AG04450 (cell line): ENCODE measurements at regions not wholly inside any gene's neighbourhood (a gene's known extent, or its start where the extent isn't known, plus 50 kb on each side); places are given as distances from the start of the nearest gene placed in this dataset.

ENCODE experiments used
- CTCF ChIA-PET: fragments of 300-600, 350-600 bp; formaldehyde crosslinking; extraction: SDS; loops from one replicate; lab custom pipeline; 2022; ENCODE audit warnings: antibody characterized with exemption, inconsistent platforms; lab: Charles Lee
- POLR2A ChIA-PET: fragments of 350-600 bp; formaldehyde crosslinking; extraction: SDS; loops from one replicate; lab custom pipeline; 2021; ENCODE audit warnings: antibody characterized with exemption, inconsistent platforms; lab: Yijun Ruan, JAX
- DNase-seq: peaks from one replicate; pipeline ENCODE4 v3.0.0-alpha.2; 2011; ENCODE audit warnings: low read depth, low spot score
- H3K27ac ChIP-seq: one replicate; pipeline ENCODE4 v1.5.1; 2012; ENCODE audit warnings: low read depth, low read length, control low read depth
- H3K27me3 ChIP-seq: one replicate; pipeline ENCODE4 v1.6.0; 2012; ENCODE audit warnings: low read length; ENCODE audit not compliant: control insufficient read depth, insufficient read depth
- H3K4me3 ChIP-seq: 2 replicates; pipeline ENCODE4 v1.5.1; 2011; ENCODE audit warnings: mild to moderate bottlenecking, low read depth, low read length, control low read depth
- H3K9me3 ChIP-seq: 2 replicates; pipeline ENCODE4 v1.5.1; 2012; ENCODE audit warnings: low read length; ENCODE audit not compliant: control insufficient read depth, insufficient read depth
- TF ChIP-seq, protein P1 (sequence below): IDR thresholded peaks from 2 replicates; pipeline ENCODE4 v1.5.1; 2011; ENCODE audit warnings: low read depth, low read length, control low read depth, inconsistent platforms

DNA sequence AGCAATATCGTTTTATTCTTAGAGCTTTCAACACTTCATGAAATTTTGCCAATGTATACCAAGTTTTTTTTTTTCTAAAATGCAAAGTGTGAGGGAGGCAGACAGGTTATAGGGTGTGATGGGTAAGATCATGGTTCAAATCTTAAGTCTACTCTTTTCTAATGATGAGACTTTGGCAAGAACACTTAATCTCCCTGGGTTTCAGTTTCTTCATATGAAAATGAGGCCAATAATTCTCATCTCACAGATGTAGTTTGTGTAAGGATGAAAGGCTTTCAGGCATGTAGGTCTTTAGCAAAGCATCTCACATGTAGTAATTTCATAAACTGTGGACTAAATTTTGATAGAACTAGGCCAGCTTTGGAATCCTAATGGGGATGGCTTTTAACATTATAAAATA, 457.1 kb downstream of the QKI start:
- no peak for DNase-seq
- Histone ChIP-seq H3K27me3 (no peaks in the 10 kb centered on the region), H3K9me3 (no peaks in the 10 kb centered on the region; the same call in 1 of the 2 replicates), H3K4me3 (no peak overlapping the region), H3K27ac (no peak overlapping the region)
- CTCF ChIA-PET: no interaction called here
- TF ChIP-seq, protein P1, sequence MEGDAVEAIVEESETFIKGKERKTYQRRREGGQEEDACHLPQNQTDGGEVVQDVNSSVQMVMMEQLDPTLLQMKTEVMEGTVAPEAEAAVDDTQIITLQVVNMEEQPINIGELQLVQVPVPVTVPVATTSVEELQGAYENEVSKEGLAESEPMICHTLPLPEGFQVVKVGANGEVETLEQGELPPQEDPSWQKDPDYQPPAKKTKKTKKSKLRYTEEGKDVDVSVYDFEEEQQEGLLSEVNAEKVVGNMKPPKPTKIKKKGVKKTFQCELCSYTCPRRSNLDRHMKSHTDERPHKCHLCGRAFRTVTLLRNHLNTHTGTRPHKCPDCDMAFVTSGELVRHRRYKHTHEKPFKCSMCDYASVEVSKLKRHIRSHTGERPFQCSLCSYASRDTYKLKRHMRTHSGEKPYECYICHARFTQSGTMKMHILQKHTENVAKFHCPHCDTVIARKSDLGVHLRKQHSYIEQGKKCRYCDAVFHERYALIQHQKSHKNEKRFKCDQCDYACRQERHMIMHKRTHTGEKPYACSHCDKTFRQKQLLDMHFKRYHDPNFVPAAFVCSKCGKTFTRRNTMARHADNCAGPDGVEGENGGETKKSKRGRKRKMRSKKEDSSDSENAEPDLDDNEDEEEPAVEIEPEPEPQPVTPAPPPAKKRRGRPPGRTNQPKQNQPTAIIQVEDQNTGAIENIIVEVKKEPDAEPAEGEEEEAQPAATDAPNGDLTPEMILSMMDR: no peak
- POLR2A ChIA-PET: no interaction called here

DNA sequence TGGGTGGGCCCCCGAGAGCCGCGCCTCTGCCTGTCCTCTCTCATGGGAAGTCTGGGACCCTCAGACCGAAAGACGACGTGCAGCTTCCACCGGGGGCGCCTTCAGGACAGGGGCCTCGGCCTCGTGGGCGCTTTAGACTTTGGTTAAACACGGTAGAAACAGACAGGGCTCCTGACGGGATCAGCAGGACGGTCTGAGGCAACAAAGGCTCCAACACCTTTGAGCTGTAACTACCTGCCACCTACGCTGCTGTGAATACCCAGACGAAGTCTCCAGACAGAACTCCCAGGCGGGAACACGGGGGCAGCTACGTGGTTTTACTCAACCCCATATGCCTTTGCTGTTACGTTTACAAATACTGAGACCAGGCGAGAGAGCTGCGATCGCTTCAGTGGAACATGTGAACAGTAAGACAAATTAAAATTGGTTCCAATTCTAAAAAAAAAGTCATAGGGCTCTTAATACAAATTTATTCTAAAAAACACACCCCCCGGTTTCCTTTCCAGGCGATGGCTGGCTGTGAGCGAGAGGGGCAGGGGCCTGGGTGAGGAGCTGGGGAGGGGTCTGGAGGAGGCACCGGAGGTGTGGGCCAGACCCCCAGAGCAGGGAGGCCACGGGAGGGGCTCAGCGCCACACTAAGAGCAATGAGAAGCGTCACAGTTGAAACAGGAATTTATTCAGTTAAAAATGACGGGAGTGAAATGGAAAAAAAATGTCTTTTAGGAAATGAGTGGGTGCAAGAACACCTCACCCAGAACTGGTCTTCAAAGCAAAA, 453.2 kb downstream of the QKI start:
- H3K27me3 ChIP-seq: no peaks in the 10 kb centered on the region
- no peak overlapping the region for H3K4me3 ChIP-seq
- H3K9me3 ChIP-seq: no peaks in the 10 kb centered on the region; the same call in 1 of the 2 replicates
- TF ChIP-seq, protein P1: no peak
- ChIA-PET POLR2A (interaction anchor here (0.6 kb wide), 1 partner anchor 30 kb away, joined by 3 read pairs; no protein-coding TSS in a partner anchor), CTCF (no interaction called here)
- no peak for DNase-seq
- no peak overlapping the region for H3K27ac ChIP-seq

DNA sequence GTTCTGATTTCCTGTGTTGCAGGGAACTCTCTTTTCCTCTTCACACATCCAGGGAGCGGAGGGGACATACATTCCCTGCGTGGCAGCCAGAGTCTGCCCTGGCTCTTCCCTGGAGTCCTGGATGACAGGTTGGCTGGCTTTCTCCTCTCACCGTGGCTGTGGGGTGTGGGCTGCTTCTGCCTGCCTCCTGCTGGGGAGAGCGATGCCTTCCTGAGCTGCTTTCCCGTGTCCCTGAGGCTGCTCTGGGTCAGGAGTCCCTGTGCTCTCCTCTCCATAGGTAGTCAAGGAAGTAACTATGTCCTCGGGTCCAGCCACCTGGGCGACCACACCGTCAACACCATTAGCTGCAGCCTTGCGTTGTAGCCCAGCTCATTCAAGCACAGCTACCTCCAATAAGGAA, 451.7 kb downstream of the QKI start:
- ChIA-PET POLR2A (interaction anchor here (0.6 kb wide), 1 partner anchor 38 kb away, joined by 9 read pairs; no protein-coding TSS in a partner anchor), CTCF (no interaction called here)
- H3K27me3 ChIP-seq: no peaks in the 10 kb centered on the region
- no peaks in the 10 kb centered on the region; the same call in 1 of the 2 replicates for H3K9me3 ChIP-seq
- H3K27ac ChIP-seq: no peak overlapping the region
- DNase-seq: no peak
- no peak overlapping the region for H3K4me3 ChIP-seq
- TF ChIP-seq, protein P1: no peak

DNA sequence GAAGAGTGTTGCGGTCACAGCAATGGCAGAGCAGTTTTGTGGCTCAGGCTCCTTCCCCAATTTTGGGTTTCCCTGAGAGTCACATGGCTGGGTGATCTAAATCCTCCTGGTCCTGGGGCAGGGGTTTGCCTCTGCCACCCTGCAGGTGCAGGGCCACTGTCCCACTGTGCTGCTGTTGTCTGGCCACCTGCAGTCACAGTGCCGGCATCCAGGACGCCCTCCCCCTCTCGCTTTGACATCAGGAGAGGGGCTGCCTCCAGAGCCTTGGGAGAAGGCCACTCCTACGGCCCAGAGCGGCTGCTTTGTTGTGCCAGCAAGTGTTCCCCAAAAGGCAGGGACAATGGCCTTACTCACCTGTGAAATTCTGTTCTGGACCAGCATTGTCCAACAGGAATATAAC, 449.0 kb downstream of the QKI start:
- ChIA-PET CTCF (interaction anchor here (0.6 kb wide), 1 partner anchor 447 kb away, joined by 3 read pairs; no protein-coding TSS in a partner anchor), POLR2A (no interaction called here)
- no peak overlapping the region for H3K27ac ChIP-seq
- H3K27me3 ChIP-seq: no peaks in the 10 kb centered on the region
- H3K9me3 ChIP-seq: no peaks in the 10 kb centered on the region; the same call in 1 of the 2 replicates
- no peak overlapping the region for H3K4me3 ChIP-seq
- TF ChIP-seq, protein P1: no peak
- no peak for DNase-seq

DNA sequence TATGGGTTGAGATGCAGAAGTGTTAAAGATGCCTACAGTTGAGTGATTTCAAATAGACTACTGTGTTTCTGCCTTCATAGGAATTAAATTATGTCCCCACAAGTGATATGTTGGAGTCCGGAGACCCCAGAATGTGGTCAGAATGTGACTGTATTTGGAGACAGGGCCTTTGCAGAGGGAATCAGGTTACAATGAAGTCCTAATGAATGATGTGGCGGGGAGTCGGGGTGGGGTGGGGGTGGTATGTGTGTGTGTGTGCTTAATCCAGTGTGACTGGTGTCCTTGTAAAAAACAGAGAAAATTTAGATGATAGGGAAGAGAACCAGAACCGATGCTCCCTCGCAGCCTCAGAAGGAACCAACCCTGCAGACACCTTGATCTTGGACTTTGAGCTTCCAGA, 448.2 kb downstream of the QKI start:
- DNase-seq: no peak
- Histone ChIP-seq H3K27me3 (no peaks in the 10 kb centered on the region), H3K9me3 (no peaks in the 10 kb centered on the region; the same call in 1 of the 2 replicates), H3K4me3 (no peak overlapping the region), H3K27ac (no peak overlapping the region)
- ChIA-PET CTCF (interaction anchor here (0.6 kb wide), 1 partner anchor 446 kb away, joined by 3 read pairs; no protein-coding TSS in a partner anchor), POLR2A (no interaction called here)
- TF ChIP-seq, protein P1: no peak
